ENCODE measurements at regions not wholly inside any gene's neighbourhood (a gene's known extent, or its start where the extent isn't known, plus 50 kb on each side); places are given as distances from the start of the nearest gene placed in this dataset.

DNA sequence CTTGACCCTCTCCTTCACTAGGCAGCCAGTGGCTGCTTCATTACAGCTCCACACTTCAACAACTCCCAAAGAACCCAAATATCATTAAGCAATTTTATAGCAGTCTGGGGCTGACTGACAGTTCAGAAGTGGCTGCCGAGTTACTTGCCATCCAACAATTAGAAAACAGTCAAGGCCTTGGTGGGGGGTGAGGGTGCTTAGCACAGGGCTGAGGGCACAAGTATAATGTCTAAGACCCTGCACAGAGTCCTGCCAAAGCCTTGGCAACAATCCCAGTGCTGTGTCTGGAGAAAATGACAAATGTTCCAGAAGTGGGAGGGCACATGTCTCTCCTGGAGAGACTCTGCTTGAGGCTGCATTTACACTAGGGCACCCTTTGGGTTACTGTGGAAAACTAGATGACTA is 71.1 kb downstream of the CXCL12 start (continued):
- no peak for TF ChIP-seq RNF2 (IDR thresholded peaks at IDR 0.05; ENCODE audit: borderline replicate concordance, low read depth, low read length, missing control alignments, poor library complexity, severe bottlenecking)
- no peak for TF ChIP-seq RFX5 (IDR thresholded peaks at IDR 0.05; ENCODE audit: borderline replicate concordance, low read depth, low read length)
- TF ChIP-seq SIN3A (conservative IDR thresholded peaks at IDR 0.05 in 1 of 2, IDR thresholded peaks at IDR 0.05 in 1 of 2; ENCODE audit: low read depth in 1 of 2, low read length in 2 of 2): no peak
- no peak for TF ChIP-seq ZNF274 (IDR thresholded peaks at IDR 0.05; ENCODE audit: borderline replicate concordance, extremely low read depth, low read length)

All from H1 (cell line).